Neural progenitor cell (in vitro differentiated cells): ENCODE measurements at regions not wholly inside any gene's neighbourhood (a gene's known extent, or its start where the extent isn't known, plus 50 kb on each side); places are given as distances from the start of the nearest gene placed in this dataset.

Source experiments
- DNase-seq: peaks from one replicate; pipeline ENCODE4 v3.0.0-alpha.2; 2016; ENCODE audit warnings: low spot score
- H2AFZ ChIP-seq: fragments of 200-600 bp; sonication (generic); replicated peaks from 2 replicates; pipeline ENCODE4 v1.6.1; 2016; ENCODE audit warnings: antibody characterized with exemption
- H3F3A ChIP-seq: fragments of 200-600 bp; sonication (generic); 2 replicates; pipeline ENCODE4 v1.6.1; 2016; ENCODE audit warnings: antibody characterized with exemption, low read depth
- H3K27ac ChIP-seq: fragments of 200-600 bp; sonication (generic); 2 replicates; pipeline ENCODE4 v1.5.1; 2016; ENCODE audit warnings: mild to moderate bottlenecking
- H3K27me3 ChIP-seq: fragments of 200-600 bp; sonication (generic); 2 replicates; pipeline ENCODE4 v1.6.1; 2016; ENCODE audit warnings: mild to moderate bottlenecking, moderate library complexity
- H3K36me3 ChIP-seq: fragments of 200-600 bp; sonication (generic); 2 replicates; pipeline ENCODE4 v1.5.1; 2016
- H3K4me1 ChIP-seq: fragments of 200-600 bp; sonication (generic); 2 replicates; pipeline ENCODE4 v1.6.1; 2016; ENCODE audit warnings: mixed run types
- H3K4me2 ChIP-seq: fragments of 200-600 bp; sonication (generic); 2 replicates; pipeline ENCODE4 v1.6.1; 2016
- H3K4me3 ChIP-seq: fragments of 200-600 bp; sonication (generic); 2 replicates; pipeline ENCODE4 v1.5.1; 2016
- H3K79me2 ChIP-seq: fragments of 200-600 bp; sonication (generic); 2 replicates; pipeline ENCODE4 v1.6.1; 2016; ENCODE audit warnings: low read depth
- H3K9ac ChIP-seq: fragments of 200-600 bp; sonication (generic); 2 replicates; pipeline ENCODE4 v1.6.1; 2016
- H3K9me3 ChIP-seq: fragments of 200-600 bp; sonication (generic); 2 replicates; pipeline ENCODE4 v1.5.1; 2016; ENCODE audit warnings: low read depth
- H4K20me1 ChIP-seq: fragments of 200-600 bp; sonication (generic); 2 replicates; pipeline ENCODE4 v1.6.1; 2016; ENCODE audit warnings: low read depth
- H3K27ac Mint-ChIP-seq: 3 replicates; pipeline ENCODE4 v1.8.0; 2021; ENCODE audit warnings: mixed read lengths
- H3K27me3 Mint-ChIP-seq: 2 replicates; pipeline ENCODE4 v1.8.0; 2022; ENCODE audit warnings: low read depth, mild to moderate bottlenecking, inconsistent platforms, moderate library complexity, mixed read lengths; ENCODE audit not compliant: insufficient read depth
- H3K36me3 Mint-ChIP-seq: 3 replicates; pipeline ENCODE4 v1.8.0; 2021; ENCODE audit warnings: mixed read lengths
- H3K4me1 Mint-ChIP-seq: 3 replicates; pipeline ENCODE4 v1.8.0; 2021; ENCODE audit warnings: mixed read lengths
- H3K4me3 Mint-ChIP-seq: 3 replicates; pipeline ENCODE4 v1.8.0; 2021; ENCODE audit warnings: mild to moderate bottlenecking, moderate library complexity, mixed read lengths
- H3K9me3 Mint-ChIP-seq: 3 replicates; pipeline ENCODE4 v1.8.0; 2020; ENCODE audit warnings: mixed read lengths
- EZH2 ChIP-seq: fragments of 200-600 bp; sonication (generic); IDR thresholded peaks from 2 replicates; pipeline ENCODE4 v1.6.1; 2017; ENCODE audit warnings: antibody characterized with exemption, mild to moderate bottlenecking, moderate library complexity
- EZH2phosphoT487 ChIP-seq: fragments of 200-600 bp; sonication (generic); IDR thresholded peaks from 2 replicates; pipeline ENCODE4 v1.6.1; 2017; ENCODE audit warnings: antibody characterized with exemption
- TF ChIP-seq, protein P1 (sequence below): fragments of 200-600 bp; sonication (generic); IDR thresholded peaks from 2 replicates; pipeline ENCODE4 v1.5.1; 2017; ENCODE audit warnings: antibody characterized with exemption, mild to moderate bottlenecking

DNA sequence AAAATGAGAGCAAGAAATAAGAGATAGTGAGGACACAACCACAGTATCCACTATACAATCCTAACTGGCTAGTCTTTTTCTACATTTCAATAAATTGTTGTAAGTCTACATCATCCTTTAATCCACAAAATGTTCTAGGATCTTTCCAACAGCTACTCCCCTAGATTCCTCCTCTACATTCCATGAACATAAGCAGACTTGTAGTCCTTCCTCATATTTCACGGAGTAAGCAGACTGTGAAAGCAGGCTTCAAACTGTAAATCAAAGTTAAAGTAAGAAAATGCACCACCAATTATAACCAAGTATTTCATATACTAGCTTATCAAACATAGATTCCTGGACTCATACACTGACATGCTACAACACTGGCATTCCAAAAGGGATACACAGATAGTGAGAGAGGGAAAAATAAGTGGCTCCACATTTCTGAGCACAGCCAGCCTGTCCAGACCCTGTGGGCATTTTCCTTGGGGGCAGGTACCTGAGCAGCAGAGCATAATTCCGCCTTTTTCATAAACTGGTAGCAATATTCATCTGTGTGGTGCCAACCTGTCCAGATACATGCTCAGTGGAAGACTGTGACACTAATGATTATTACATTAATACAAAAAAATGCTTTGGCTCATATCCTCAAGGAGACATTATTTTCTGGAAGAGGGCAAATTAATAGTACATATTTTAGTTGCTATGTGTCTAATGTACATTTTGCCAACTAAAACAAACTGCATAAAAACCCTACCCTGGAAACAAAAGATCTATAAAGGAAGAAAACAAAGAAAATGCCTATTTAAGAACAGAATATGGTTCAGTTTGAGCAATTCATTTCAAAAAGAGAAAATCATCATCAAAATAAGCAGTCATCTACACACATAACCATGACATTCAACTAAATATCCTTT lies 113.3 kb upstream of the FSCB start:
- Histone ChIP-seq H2AFZ (no peak overlapping the region), H3K4me3 (no peak overlapping the region), H3K9me3 (no peaks in the 10 kb centered on the region), H3K27ac (no peak overlapping the region), H3K27me3 (no peaks in the 10 kb centered on the region), H3K79me2 (no peaks in the 10 kb centered on the region), H3K36me3 (no peaks in the 10 kb centered on the region), H3K4me1 (no peaks in the 10 kb centered on the region), H3F3A (no peaks in the 10 kb centered on the region), H3K9ac (no peak overlapping the region), H4K20me1 (no peaks in the 10 kb centered on the region), H3K4me2 (no peak overlapping the region)
- no peak for TF ChIP-seq EZH2
- TF ChIP-seq, protein P1, sequence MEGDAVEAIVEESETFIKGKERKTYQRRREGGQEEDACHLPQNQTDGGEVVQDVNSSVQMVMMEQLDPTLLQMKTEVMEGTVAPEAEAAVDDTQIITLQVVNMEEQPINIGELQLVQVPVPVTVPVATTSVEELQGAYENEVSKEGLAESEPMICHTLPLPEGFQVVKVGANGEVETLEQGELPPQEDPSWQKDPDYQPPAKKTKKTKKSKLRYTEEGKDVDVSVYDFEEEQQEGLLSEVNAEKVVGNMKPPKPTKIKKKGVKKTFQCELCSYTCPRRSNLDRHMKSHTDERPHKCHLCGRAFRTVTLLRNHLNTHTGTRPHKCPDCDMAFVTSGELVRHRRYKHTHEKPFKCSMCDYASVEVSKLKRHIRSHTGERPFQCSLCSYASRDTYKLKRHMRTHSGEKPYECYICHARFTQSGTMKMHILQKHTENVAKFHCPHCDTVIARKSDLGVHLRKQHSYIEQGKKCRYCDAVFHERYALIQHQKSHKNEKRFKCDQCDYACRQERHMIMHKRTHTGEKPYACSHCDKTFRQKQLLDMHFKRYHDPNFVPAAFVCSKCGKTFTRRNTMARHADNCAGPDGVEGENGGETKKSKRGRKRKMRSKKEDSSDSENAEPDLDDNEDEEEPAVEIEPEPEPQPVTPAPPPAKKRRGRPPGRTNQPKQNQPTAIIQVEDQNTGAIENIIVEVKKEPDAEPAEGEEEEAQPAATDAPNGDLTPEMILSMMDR: no peak
- no peak for TF ChIP-seq EZH2phosphoT487
- no peak for DNase-seq
- no peaks in the 10 kb centered on the region for H3K27me3 Mint-ChIP-seq
- no peak overlapping the region for H3K27ac Mint-ChIP-seq
- no peaks in the 10 kb centered on the region for H3K9me3 Mint-ChIP-seq
- H3K36me3 Mint-ChIP-seq: no peaks in the 10 kb centered on the region
- H3K4me3 Mint-ChIP-seq: no peak overlapping the region
- no peaks in the 10 kb centered on the region for H3K4me1 Mint-ChIP-seq

GRCh38 chr14:44616204-44616603 lies 109.1 kb upstream of the FSCB start:
- Mint-ChIP-seq H3K36me3 (no peaks in the 10 kb centered on the region), H3K4me3 (no peak overlapping the region)
- TF ChIP-seq, protein P1: no peak
- TF ChIP-seq EZH2: no peak
- TF ChIP-seq EZH2phosphoT487: no peak

GRCh38 chr14:44613061-44613712 lies 106.1 kb upstream of the FSCB start:
- Mint-ChIP-seq H3K4me3 (no peak overlapping the region), H3K4me1 (no peaks in the 10 kb centered on the region)
- peaks cover 11% of the 10 kb centered on the region for H3K4me1 ChIP-seq

More at GRCh38 chr14:44616204-44616603, 109.1 kb upstream of the FSCB start:
- Mint-ChIP-seq H3K27me3 (no peaks in the 10 kb centered on the region), H3K4me1 (no peaks in the 10 kb centered on the region), H3K9me3 (no peaks in the 10 kb centered on the region), H3K27ac (no peak overlapping the region)
- Histone ChIP-seq H3K79me2 (no peaks in the 10 kb centered on the region), H3K9ac (no peak overlapping the region), H3K9me3 (no peaks in the 10 kb centered on the region), H3K4me2 (no peak overlapping the region), H4K20me1 (no peaks in the 10 kb centered on the region), H3K27ac (no peak overlapping the region), H3K4me1 (peaks cover under 1% of the 10 kb centered on the region), H3K27me3 (no peaks in the 10 kb centered on the region), H3F3A (no peaks in the 10 kb centered on the region), H3K4me3 (no peak overlapping the region), H2AFZ (no peak overlapping the region), H3K36me3 (no peaks in the 10 kb centered on the region)
- no peak for DNase-seq

More at GRCh38 chr14:44613061-44613712, 106.1 kb upstream of the FSCB start:
- no peak for DNase-seq
- Mint-ChIP-seq H3K27me3 (no peaks in the 10 kb centered on the region), H3K9me3 (no peaks in the 10 kb centered on the region), H3K36me3 (no peaks in the 10 kb centered on the region), H3K27ac (no peak overlapping the region)
- H3K4me3 ChIP-seq: no peak overlapping the region
- no peaks in the 10 kb centered on the region for H3K79me2 ChIP-seq
- H3K36me3 ChIP-seq: no peaks in the 10 kb centered on the region
- H3K4me2 ChIP-seq: no peak overlapping the region
- no peak overlapping the region for H3K27ac ChIP-seq
- H4K20me1 ChIP-seq: no peaks in the 10 kb centered on the region
- H2AFZ ChIP-seq: no peak overlapping the region
- H3F3A ChIP-seq: no peaks in the 10 kb centered on the region
- no peaks in the 10 kb centered on the region for H3K9me3 ChIP-seq
- H3K27me3 ChIP-seq: no peaks in the 10 kb centered on the region
- no peak overlapping the region for H3K9ac ChIP-seq
- TF ChIP-seq, protein P1: no peak
- TF ChIP-seq EZH2phosphoT487: no peak
- no peak for TF ChIP-seq EZH2
